NCI-H1105 (cell line): ENCODE measurements at regions not wholly inside any gene's neighbourhood (a gene's known extent, or its start where the extent isn't known, plus 50 kb on each side); places are given as distances from the start of the nearest gene placed in this dataset.
"Not testable (repeated sequence)": the region's sequence is repeated elsewhere in the genome, so short reads cannot be mapped to it uniquely, and the experiment has no call there.

ENCODE experiments used
- DNase-seq: peaks from one replicate; lab custom pipeline; 2025; lab: John Stamatoyannopoulos, UW

- DNase-seq = no peak
These were observed 55.7 kb upstream of the RNPC3 start for GRCh38 chr1:103469801-103470200.

GRCh38 chr1:103467100-103467499 lies 58.4 kb upstream of the RNPC3 start:
- no peak for DNase-seq

DNA sequence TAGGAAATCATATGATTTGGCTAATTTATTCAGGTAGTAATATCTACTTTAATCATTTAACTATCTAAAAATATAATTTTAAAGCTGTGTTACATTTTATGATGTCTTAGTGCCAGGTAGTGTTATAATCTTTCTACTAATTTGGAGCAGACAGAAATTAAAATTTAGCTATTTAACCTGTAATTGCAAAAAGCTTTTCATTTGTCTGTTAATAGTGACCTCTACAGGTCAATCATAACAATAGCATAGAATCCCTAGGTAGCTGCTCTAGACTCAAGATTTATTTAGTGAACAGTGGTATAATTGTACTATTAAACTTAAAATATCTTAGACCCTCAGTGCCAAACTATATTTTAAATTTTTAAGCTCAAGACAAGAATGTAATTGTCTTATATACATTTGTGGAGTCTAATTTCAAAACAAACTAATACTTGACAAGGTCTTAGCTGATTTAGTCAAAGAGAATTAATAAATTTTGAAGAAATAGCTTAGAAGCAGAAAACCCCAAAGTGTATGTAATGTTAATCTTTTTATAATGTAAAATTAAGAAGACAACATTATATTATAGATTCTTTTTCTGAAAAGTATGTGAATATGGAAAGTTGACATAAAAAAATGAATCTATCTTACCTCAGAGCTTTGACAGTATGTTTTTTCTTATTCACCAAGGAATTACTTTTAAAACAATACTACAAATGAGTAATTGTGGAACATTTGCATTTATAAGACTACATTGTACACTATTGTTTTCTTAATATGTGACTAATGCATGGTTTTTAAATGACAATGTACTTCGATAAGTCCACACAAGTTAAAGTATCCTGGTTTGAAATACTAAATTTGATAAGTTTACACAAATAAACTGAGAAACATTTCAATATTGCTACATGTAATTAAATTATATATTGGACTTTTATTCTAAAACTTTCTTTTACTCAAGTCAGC lies 64.1 kb upstream of the RNPC3 start:
- peak; percentile 22 for DNase-seq

GRCh38 chr1:103460511-103460910 lies 65.0 kb upstream of the RNPC3 start:
- DNase-seq = no peak

DNA sequence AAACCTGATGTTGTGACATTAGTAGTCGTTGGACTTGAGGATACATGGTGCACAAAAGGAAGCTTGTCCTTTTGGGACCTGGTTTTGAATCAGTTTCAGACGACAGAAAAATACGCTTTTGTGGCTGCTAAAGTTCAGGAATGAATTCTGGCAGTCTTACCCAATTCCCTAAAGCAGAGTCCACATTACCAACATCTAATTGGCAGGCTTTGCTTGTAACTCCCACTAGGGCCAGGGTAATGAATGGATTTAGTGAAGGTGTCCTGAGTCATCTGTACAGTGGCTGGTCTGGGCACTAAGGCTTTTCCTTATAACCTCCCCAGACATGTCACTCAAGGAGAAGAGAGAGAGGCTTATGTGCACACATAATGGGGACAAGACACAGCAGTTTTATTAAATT lies 66.2 kb upstream of the RNPC3 start:
- no peak for DNase-seq

DNA sequence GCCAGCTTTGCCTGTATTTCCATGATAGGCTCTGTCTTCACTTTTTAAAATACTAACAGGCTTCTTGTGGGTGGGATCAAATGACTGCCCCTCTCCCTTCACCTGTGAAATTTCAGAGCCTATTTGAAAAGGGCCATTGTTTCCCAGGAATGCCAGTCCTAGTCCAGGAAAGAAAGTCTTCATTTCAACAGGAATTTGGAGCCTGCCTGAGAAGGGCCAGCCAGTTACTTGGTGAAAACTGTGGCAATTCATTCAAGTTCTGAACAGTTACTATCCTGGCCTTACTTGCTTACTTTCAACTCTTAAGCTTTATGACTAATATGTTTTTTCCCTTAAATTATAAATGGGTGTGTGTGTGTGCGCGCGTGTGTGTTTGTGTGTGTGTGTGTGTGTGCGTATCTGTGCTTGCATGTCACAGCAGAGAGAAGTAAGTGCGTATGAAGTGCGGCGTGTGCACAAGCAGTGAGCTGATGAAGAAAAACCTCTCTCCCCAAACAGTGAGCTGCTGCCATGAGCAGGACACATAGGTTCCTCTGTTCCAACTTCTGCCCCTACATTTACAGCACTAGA lies 67.5 kb upstream of the RNPC3 start:
- no peak for DNase-seq

DNA sequence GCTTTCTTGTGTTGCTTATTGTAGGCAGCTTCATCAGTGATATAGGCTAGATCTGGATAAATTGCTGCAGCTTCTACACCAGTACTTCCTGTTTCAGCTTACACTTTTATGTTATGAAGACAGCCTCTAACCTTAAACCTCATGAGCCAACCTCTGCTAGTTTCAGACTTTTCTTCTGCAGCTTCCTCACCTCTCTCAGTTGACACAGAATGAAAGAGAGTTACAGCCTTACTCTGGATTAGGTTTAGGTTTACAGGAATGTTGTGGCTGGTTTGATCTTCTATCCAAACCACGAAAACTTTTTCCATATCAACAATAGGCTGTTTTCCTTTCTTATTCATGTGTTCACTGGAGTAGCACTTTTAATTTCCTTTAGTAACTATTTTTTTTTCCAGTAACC lies 76.9 kb upstream of the RNPC3 start:
- no peak for DNase-seq

DNA sequence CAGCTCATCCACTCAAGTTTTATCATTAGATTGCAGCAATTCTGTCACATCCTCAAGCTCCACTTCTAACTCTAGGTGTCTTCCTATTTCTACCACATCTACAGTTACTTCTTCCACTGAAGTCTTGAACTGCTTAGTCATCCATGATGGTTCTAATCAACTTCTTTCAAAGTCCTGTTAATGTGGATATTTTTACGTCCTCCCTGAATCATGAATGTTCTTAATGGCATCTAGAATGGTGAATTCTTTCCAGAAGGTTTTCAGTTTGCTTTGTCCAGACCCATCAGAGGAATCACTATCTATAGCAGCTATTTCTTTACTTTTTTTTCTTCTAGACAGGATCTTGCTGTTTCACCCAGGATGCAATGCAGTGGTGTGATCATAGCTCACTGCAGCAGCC lies 78.0 kb upstream of the RNPC3 start:
- no peak for DNase-seq

DNA sequence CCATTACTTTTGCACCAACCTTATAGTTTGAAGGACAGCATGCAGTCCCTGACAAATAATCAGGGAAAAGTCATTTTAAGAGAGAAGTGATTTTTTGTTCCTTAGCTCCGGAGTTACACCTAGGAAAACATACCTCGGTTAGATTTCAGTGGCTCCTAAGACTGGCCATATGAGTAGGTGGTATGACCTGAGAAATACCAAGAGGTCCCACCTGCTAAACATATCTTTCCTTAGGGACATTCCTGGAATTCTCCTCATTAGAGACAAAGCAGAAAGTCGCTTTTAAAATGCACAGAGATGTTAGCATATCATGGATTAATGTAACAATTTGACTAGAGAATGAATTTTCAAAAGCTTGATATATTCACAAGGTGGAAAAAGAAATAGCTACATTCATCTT lies 84.2 kb upstream of the RNPC3 start:
- DNase-seq = no peak

GRCh38 chr1:103436568-103437100 lies 88.9 kb upstream of the RNPC3 start:
- not testable (repeated sequence) for DNase-seq

- DNase-seq = no peak
These were observed 90.1 kb upstream of the RNPC3 start for GRCh38 chr1:103435443-103435842.

DNA sequence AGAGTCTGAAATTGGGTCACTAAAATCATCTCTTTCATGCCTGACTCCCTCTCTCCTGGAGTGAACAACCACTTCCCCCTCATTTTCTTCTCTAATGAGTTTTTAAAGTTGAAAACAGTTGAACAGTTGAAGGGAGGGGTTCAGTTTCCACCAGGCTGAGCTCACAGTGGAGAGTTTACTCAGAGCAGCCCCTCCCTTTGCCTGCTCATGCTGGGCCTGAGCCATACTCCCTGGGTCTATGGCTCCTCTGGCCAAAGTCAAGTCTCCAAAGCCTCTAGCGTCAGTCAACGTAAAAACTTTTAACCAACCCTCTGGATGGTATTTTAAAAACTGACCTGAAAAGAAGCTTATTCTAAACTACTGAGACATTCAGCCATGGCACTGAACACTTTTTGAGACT lies 100.8 kb upstream of the RNPC3 start:
- no peak for DNase-seq

GRCh38 chr1:103416681-103417286 lies 108.7 kb upstream of the RNPC3 start:
- no peak for DNase-seq

GRCh38 chr1:103387898-103388297 lies 137.6 kb upstream of the RNPC3 start:
- no peak for DNase-seq

DNA sequence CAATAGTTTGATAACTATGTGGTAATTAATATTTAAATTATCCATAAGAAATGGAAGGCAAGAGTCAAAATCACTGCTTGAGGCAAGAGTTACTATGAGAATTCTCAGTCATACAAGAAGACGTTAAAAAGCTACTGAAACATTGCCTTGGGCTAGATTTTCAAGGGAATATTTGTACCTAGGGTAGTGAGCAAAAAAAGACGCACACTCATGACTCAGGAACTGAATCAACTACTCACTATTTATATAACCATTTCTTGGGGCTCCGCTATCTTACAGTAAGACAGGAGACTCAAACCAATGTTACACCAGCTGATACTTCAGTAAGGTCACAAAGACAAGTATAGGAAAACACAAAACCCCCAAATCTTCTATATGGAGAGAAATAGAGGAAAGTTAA lies 151.5 kb upstream of the RNPC3 start:
- no peak for DNase-seq

GRCh38 chr1:103372866-103373265 lies 152.6 kb upstream of the RNPC3 start:
- no peak for DNase-seq

DNA sequence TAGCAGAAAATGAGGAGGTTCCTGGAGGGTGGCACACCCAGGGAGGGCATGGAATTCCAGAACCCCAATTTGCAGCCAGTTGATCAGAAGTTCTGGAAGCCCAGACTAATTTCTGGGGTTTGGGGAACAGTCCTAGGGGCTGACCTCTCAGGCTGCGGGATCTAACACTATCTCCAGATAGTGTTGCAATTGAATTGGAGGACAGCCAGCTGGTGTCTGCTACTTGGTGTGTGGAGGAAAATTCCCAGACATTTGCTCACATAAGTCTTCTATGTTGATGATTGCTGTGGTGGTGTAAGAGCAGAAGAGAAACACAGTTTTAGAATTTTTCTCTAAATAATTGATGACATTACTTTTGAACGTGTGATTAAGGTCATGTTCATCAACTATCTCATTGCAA lies 154.3 kb upstream of the RNPC3 start:
- DNase-seq = no peak

DNA sequence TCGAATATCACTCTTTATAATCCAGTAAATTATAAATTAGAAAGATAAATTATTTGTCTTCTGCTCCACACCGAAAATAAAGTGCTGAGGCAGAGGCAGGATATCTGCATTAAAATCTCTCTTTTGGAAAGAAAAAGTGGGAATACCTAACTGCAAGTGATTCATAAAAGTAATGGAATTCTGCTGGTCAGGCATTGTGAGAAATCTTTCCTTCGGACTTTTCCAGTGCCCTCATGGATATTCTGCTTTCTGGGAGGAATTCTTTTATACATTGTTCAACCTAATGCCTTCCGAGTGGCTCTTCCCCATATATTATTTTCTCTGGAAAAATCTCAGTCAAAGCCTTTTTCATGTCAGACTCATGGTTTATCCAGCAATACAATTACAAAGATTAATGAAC lies 158.3 kb upstream of the RNPC3 start:
- no peak for DNase-seq

DNA sequence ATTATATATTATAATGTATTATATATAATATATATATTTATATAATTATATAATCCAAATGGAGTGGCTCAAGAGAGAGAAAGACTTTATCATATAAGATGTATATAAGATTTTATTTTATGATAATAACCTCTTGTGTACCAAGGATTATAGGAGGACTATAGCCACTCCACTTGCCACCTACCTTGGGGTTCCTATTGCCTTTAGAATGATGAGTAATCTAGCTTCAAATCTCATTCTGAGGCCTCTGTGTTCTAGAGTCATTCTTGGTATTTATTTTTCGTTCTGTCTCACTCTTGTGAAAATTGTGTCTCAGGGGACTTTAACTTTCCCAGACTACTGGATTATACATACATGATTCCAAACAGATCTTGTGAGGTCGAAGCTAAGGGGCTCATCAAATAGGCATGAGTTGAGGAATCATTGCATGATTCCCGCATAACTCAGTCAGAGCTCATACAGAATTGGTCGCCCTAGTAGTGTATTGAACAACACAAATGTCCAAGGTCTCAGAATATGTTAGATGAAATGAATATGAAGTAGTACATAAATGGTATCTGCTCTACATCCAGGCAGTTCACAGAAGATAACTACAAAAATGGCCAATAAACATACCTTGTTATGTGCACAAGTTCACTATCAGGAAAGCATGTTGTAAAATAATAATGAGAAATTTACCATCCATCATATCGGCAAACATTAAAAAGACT lies 159.5 kb upstream of the RNPC3 start:
- DNase-seq = no peak

GRCh38 chr1:103363008-103363365 lies 162.5 kb upstream of the RNPC3 start:
- DNase-seq = no peak

- DNase-seq = no peak
These were observed 163.0 kb upstream of the RNPC3 start for GRCh38 chr1:103362348-103363007.

DNA sequence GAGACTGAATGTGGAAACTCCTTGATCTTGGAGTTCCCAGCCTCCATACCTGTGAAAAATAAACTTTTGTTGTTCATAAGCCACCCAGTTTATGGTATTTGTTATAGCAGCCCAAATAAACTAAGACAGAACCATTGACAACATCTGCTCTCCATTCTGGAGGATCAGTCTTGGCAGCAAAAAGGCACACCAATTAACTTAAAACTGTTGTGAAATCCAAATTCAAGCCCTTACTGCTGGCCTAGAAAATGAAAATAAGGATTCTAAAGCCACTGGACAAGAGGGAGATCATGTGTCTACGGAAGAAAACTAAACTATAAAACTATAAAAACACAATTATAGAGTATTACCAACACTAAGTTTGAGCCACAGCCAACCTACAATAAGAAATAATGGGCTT lies 172.1 kb upstream of the RNPC3 start:
- no peak for DNase-seq
